ENCODE measurements at regions not wholly inside any gene's neighbourhood (a gene's known extent, or its start where the extent isn't known, plus 50 kb on each side); places are given as distances from the start of the nearest gene placed in this dataset.

DNA sequence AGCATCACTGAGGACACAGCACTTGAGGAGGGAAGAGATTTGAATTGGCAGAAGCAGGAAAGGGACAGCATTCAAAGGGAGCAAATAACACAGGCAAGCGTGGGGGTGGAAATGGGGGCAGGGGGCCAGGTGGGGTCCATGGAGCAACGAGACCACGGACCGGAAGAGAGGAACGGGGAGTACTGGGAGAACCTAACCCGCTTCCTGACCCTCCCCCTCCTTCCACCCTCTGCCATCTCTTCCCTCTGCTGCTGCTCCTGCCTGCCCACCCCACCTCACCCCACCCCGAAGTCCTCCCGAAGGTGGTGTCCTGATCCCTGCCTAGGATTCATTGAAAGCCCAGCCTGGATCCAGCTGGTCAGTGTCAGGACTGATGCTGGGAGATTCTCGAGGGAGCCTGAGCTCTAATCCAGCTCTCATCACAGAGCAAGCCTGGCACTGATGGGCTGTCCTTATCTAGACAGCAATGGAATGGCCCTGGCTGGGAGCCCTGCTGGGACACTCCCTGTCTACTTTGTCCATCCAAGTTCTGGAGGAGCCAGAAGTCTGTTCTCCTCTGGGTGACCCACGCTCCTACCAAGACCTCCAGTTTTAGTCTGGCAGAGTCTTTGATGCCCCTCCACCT lies 105.0 kb downstream of the TRIM29 start:
- no peak for DNase-seq (ENCODE audit: low read depth)

- no peak for DNase-seq (ENCODE audit: low read depth)
Measured at GRCh38 chr11:120031612-120032600, 106.0 kb downstream of the TRIM29 start.

- DNase-seq (ENCODE audit: low read depth), result no peak
Measured at GRCh38 chr11:120031156-120031555, 106.8 kb downstream of the TRIM29 start.

DNA sequence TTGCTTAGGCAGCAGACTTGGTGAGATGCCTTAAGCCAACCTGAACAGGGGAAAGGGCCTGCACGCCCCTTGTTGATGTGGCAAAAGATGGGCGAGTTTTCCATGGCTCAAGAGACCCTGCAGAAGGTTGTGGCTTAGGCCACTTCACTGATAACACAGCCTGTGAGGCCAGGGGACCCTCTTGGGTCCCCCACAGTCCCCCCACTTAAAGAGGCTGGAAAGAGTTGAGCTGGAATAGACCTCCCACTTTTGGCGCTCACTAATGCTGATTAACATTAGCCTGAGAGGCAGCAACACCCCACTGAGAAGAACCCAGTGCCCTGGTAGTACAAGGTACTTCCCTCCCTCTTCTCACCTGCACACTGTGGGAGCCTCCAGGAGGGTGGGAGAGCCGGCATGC lies 107.5 kb downstream of the TRIM29 start:
- no peak for DNase-seq (ENCODE audit: low read depth)

DNA sequence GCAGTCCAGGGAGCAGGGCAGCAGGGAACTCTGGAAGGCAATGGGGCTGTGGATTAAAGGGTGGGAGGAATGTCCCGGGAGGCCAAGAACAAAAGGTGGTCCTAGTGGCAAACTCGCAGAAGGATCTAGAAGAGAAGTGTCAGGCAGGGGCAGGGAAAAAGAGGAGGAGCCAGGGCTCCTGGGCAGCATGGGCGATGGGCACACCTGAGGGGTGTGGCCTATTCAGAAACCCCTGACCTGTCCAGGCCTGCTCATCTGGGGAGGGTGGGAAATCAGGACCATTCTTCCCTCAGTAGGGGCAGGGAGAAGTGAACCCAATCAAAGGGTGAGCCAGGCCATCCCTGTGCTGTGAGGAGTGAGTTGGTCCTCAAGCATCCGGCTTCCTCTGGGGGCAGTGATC lies 108.6 kb downstream of the TRIM29 start:
- no peak for DNase-seq (ENCODE audit: low read depth)

GRCh38 chr11:120028897-120029258 lies 109.0 kb downstream of the TRIM29 start:
- no peak for DNase-seq (ENCODE audit: low read depth)

DNA sequence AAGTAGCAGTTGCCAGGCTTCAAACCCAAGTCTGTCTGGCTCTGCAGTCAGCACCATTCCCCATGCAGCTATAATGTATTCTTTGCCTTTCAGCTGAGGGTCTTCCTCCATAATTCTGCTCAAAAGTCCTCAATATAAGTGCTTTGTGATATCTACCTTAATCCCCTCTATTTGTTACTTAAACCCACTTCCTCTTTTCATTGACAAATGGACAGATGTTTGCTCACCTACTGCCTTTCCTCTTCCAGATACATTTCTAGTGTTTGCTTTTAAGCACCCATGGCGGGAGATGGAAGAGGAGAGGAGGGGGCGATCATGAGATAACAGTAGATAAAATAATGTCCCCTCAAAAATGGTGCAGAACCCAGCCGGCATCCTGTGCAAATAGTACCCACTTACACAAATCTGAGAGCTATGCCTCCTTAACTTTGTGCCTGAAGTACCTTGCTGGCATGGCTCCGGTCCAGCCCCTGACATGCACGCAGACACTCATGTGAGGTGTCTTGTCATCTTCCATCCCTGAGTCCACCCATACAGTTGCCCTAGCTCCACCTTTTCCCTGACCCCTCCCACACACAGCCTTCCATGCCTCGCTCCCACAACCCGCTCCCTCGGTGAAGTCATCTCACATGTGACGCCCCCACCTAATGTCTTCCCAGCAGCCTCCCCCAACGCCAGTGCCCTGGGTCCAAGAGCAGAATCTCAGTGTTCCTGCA lies 109.6 kb downstream of the TRIM29 start:
- DNase-seq (ENCODE audit: low read depth), result no peak

- no peak for DNase-seq (ENCODE audit: low read depth)
Measured at GRCh38 chr11:120027546-120028180, 110.2 kb downstream of the TRIM29 start.

- no peak for DNase-seq (ENCODE audit: low read depth)
Measured at GRCh38 chr11:120025606-120026335, 112.1 kb downstream of the TRIM29 start.

DNA sequence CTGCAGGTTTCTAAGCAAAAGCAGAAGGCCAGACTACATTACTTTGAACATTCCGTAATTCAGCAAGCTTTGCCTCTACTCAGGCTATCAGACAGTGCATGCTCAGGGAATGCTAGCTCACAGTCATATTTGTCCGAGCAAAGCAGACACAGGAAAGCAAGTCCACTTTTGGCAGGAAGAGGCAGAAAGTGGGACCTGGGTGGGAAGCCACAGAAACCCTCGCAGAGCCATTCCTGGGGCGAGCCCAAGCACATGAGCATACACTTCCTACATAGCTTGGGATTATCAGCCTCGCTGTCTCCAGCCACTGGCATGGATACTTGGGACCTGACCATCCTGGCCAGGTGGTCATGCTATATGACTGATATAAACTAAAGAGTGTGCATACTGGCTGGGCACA lies 113.3 kb downstream of the TRIM29 start:
- no peak for DNase-seq (ENCODE audit: low read depth)

GRCh38 chr11:120024046-120024445 lies 113.9 kb downstream of the TRIM29 start:
- DNase-seq (ENCODE audit: low read depth), result no peak

- no peak for DNase-seq (ENCODE audit: low read depth)
Measured at GRCh38 chr11:120023551-120023950, 114.4 kb downstream of the TRIM29 start.

- DNase-seq (ENCODE audit: low read depth), result no peak
Measured at GRCh38 chr11:120023120-120023519, 114.8 kb downstream of the TRIM29 start.

- DNase-seq (ENCODE audit: low read depth), result no peak
Measured at GRCh38 chr11:120022617-120023016, 115.3 kb downstream of the TRIM29 start.

GRCh38 chr11:120021978-120022377 lies 115.9 kb downstream of the TRIM29 start:
- DNase-seq (ENCODE audit: low read depth), result no peak

- no peak for DNase-seq (ENCODE audit: low read depth)
Measured at GRCh38 chr11:120021391-120021953, 116.4 kb downstream of the TRIM29 start.

DNA sequence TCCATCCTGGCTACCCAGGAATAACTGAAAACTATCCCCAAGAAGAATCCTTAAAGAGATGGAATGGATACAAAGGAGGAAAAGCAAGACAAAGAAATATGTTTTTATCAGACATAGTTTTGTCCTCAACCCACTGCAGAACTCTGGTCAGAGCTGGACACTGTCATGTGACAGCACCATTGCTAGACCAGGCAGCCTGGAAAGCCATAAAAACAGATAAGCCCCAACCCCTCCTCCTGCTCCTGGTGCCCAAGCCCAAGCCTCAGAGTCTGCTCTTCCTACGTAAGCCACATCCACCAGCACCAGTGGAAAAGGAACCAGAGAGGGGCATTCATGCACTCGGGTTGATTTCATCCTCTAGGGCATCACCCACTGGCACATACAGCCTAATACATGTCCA lies 116.9 kb downstream of the TRIM29 start:
- DNase-seq (ENCODE audit: low read depth), result no peak

DNA sequence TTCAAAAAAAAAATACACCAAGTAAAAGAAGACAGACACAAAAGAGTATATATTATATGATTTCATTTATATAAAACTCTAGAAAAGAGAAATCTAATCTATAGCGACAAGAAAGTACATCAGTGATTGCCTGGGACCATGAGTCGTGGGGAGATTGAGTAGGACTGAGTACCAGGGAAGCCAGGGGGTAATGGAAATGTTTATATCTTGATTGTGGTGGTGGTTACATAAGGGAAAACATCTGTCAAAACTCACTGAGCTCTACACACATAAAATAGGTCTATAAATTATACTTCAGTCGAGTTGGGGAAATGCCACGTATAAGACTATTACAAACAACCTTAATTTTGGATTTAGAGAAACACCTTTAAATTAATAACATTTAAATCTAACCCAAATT lies 117.4 kb downstream of the TRIM29 start:
- DNase-seq (ENCODE audit: low read depth), result no peak

DNA sequence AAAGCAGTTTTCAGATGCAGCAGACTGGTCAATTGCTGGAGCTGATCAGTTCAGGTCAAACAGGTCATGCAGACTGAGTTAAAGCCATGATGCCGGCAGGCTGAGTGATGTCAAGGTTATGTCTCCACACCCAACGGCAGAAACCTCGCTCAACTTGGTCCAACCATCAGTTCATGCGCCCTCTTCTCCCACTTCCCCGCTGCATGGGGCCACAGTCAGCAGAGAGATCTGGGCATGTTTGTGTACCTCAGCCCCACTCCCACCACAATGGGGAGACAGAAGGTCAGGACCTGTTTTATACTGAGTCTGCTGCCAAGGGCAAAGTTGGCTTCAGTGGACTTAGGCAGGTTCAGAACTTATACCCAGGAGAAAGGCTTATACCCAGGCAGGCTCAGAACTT lies 118.7 kb downstream of the TRIM29 start:
- no peak for DNase-seq (ENCODE audit: low read depth)

DNA sequence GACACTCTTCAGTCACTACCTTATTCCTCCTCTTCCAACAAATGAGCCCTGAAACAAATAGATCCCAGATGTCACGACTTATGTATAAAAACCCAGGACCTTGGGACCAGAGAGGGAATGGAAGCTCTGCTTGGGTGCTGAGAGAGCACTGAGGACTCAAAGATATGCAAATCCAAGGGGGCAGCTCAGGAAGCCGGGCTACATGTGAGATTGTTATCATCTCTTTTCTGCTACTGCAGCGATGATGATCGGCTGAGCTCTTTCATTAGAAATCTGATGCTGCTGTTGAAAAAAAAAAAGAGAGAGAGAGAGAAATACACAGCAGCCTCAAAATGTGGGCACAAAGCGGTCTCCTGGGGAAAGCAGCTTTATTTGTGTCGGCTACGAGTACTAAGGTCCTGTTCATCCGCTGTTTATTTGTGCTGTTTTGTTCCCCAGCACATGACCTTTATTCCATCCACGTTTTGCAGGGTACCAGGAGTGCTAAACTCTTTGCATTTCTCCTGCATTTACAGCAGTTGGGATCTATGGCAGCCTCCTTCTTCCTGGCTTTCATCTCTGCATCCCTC lies 120.2 kb downstream of the TRIM29 start:
- no peak for DNase-seq (ENCODE audit: low read depth)

Measured in ELR (cell line).